GM18867 (cell line): ENCODE measurements at regions not wholly inside any gene's neighbourhood (a gene's known extent, or its start where the extent isn't known, plus 50 kb on each side); places are given as distances from the start of the nearest gene placed in this dataset.
"Not testable (repeated sequence)": the region's sequence is repeated elsewhere in the genome, so short reads cannot be mapped to it uniquely, and the experiment has no call there.

Experiments used
- ATAC-seq: cut with Tn5 transposase; IDR thresholded peaks from one replicate; pipeline ENCODE4 v1.9.1; 2021; ENCODE audit warnings: mild to moderate bottlenecking, moderate library complexity; ENCODE audit not compliant: unreplicated experiment

GRCh38 chr21:21973806-21974205 lies 975.6 kb downstream of the NCAM2 start:
- no peak for ATAC-seq

GRCh38 chr21:21996891-21997290 lies 998.7 kb downstream of the NCAM2 start:
- no peak for ATAC-seq

- ATAC-seq, result no peak
Measured at GRCh38 chr21:21997390-21998333, 999.5 kb downstream of the NCAM2 start.

GRCh38 chr21:22019766-22020165 lies 1021.6 kb downstream of the NCAM2 start:
- no peak for ATAC-seq

GRCh38 chr21:22020221-22020620 lies 1022.0 kb downstream of the NCAM2 start:
- ATAC-seq, result no peak

GRCh38 chr21:22023896-22024295 lies 1025.7 kb downstream of the NCAM2 start:
- not testable (repeated sequence) for ATAC-seq

- ATAC-seq, result no peak
Measured at GRCh38 chr21:22044431-22044830, 1046.2 kb downstream of the NCAM2 start.

- no peak for ATAC-seq
Measured at GRCh38 chr21:22046576-22046975, 1048.4 kb downstream of the NCAM2 start.

- no peak for ATAC-seq
Measured at GRCh38 chr21:22056904-22057303, 1058.7 kb downstream of the NCAM2 start.

GRCh38 chr21:22062472-22063139 lies 1064.4 kb downstream of the NCAM2 start:
- no peak for ATAC-seq

GRCh38 chr21:22063140-22063539 lies 1064.9 kb downstream of the NCAM2 start:
- no peak for ATAC-seq

GRCh38 chr21:22076471-22076870 lies 1078.3 kb downstream of the NCAM2 start:
- ATAC-seq, result no peak

- no peak for ATAC-seq
Measured at GRCh38 chr21:22083899-22084298, 1085.7 kb downstream of the NCAM2 start.

GRCh38 chr21:22096314-22096713 lies 1098.1 kb downstream of the NCAM2 start:
- no peak for ATAC-seq

- ATAC-seq, result no peak
Measured at GRCh38 chr21:22106720-22107410, 1108.7 kb downstream of the NCAM2 start.

GRCh38 chr21:22115746-22116145 lies 1117.5 kb downstream of the NCAM2 start:
- ATAC-seq, result no peak

- ATAC-seq, result no peak
Measured at GRCh38 chr21:22120616-22121266, 1122.5 kb downstream of the NCAM2 start.

GRCh38 chr21:22125581-22125980 lies 1127.4 kb downstream of the NCAM2 start:
- no peak for ATAC-seq

- no peak for ATAC-seq
Measured at GRCh38 chr21:22128671-22129070, 1130.5 kb downstream of the NCAM2 start.

- ATAC-seq, result no peak
Measured at GRCh38 chr21:22132358-22133071, 1134.3 kb downstream of the NCAM2 start.
